HuH-7 (cell line): ENCODE measurements at regions not wholly inside any gene's neighbourhood (a gene's known extent, or its start where the extent isn't known, plus 50 kb on each side); places are given as distances from the start of the nearest gene placed in this dataset.
"Not testable (repeated sequence)": the region's sequence is repeated elsewhere in the genome, so short reads cannot be mapped to it uniquely, and the experiment has no call there.

Experiments used
- DNase-seq: peaks from one replicate; pipeline ENCODE4 v3.0.0; 2011; ENCODE audit warnings: low spot score

GRCh38 chr15:70247281-70247680, 149.6 kb upstream of the TLE3 start:
- DNase-seq: no peak

- DNase-seq: no peak
Observed at GRCh38 chr15:70246623-70247220, 149.0 kb upstream of the TLE3 start.

- DNase-seq: no peak
Observed at GRCh38 chr15:70245932-70246622, 148.4 kb upstream of the TLE3 start.

- DNase-seq: no peak
Observed at GRCh38 chr15:70244978-70245542, 147.3 kb upstream of the TLE3 start.

- no peak for DNase-seq
Observed at GRCh38 chr15:70243686-70244540, 146.2 kb upstream of the TLE3 start.

- DNase-seq: no peak
Observed at GRCh38 chr15:70242951-70243685, 145.4 kb upstream of the TLE3 start.

GRCh38 chr15:70241561-70242320, 144.0 kb upstream of the TLE3 start:
- no peak for DNase-seq

- no peak for DNase-seq
Observed at GRCh38 chr15:70240820-70241430, 143.2 kb upstream of the TLE3 start.

- DNase-seq: no peak
Observed at GRCh38 chr15:70240082-70240481, 142.4 kb upstream of the TLE3 start.

- no peak for DNase-seq
Observed at GRCh38 chr15:70238917-70239316, 141.2 kb upstream of the TLE3 start.

- no peak for DNase-seq
Observed at GRCh38 chr15:70237626-70238025, 139.9 kb upstream of the TLE3 start.

GRCh38 chr15:70236341-70237086, 138.8 kb upstream of the TLE3 start:
- no peak for DNase-seq

- DNase-seq: no peak
Observed at GRCh38 chr15:70235347-70235746, 137.6 kb upstream of the TLE3 start.

GRCh38 chr15:70234256-70234905, 136.7 kb upstream of the TLE3 start:
- no peak for DNase-seq

GRCh38 chr15:70231484-70231883, 133.8 kb upstream of the TLE3 start:
- no peak for DNase-seq

- DNase-seq: not testable (repeated sequence)
Observed at GRCh38 chr15:70227918-70228317, 130.2 kb upstream of the TLE3 start.

- DNase-seq: no peak
Observed at GRCh38 chr15:70227147-70227546, 129.4 kb upstream of the TLE3 start.

- DNase-seq: no peak
Observed at GRCh38 chr15:70226337-70226980, 128.7 kb upstream of the TLE3 start.

GRCh38 chr15:70225416-70225815, 127.7 kb upstream of the TLE3 start:
- no peak for DNase-seq
